ENCODE measurements at regions not wholly inside any gene's neighbourhood (a gene's known extent, or its start where the extent isn't known, plus 50 kb on each side); places are given as distances from the start of the nearest gene placed in this dataset.
"Not testable (repeated sequence)": the region's sequence is repeated elsewhere in the genome, so short reads cannot be mapped to it uniquely, and the experiment has no call there.

GRCh38 chr2:217622205-217623060, 380.4 kb downstream of the TNS1 start:
- DNase-seq, result no peak

GRCh38 chr2:217621391-217621801, 381.4 kb downstream of the TNS1 start:
- DNase-seq, result no peak

DNA sequence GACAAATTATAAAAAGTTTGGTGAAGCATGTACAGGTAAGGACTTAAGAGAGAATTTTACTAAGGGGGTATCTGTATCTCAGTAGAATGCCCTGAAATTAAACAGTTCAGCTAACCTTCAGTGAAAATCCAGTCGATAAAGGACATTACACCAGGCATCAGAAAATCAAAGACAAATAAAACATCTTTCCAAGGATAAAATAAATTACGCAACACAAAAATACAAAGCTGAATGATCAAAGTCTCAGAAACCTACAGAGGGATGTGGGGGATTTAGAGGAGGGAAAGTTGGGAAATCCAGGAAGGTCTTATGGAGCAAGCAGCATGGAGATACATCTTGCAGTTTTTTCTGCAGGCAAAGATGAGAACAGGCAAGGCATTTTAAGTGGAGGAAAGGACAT, 384.1 kb downstream of the TNS1 start:
- no peak for DNase-seq

GRCh38 chr2:217617616-217618022, 385.2 kb downstream of the TNS1 start:
- DNase-seq, result no peak

DNA sequence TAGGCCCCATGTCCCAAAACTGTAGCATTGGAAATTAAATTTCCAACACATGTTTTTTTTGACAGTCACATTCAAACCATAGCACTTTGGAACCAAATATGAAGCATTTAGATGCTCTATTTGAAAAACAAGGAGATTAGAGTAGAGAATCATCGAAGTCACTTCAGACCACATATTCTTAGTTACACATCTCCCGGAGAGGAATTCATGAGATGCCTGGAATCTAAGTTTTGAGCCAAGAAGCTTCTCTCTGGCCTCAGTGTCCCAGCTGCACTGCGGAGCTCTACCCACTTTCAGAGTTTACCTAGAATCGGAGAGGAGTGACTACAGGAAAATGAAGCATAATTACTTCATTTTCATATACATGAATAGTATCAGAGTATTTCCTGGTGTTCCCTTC, 385.9 kb downstream of the TNS1 start:
- no peak for DNase-seq

DNA sequence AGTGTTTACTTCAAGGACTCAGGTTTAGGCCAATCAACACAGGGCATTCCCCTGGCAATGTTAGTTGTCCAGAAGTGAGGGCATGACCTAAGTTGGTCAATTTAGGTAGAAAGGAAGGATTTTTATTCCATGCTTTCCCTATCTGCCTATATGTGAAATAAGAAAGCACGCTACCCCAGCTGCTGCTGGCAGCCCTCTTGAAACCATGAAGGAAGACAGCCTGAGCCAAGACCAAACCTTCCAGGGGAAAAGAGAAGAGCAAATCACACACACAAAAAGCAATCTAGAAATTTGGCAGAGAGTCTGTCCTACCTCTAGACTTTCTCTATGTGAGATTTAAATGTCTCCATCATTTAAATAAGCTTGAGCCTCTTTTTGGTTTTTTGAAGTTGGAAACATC, 387.6 kb downstream of the TNS1 start:
- no peak for DNase-seq

DNA sequence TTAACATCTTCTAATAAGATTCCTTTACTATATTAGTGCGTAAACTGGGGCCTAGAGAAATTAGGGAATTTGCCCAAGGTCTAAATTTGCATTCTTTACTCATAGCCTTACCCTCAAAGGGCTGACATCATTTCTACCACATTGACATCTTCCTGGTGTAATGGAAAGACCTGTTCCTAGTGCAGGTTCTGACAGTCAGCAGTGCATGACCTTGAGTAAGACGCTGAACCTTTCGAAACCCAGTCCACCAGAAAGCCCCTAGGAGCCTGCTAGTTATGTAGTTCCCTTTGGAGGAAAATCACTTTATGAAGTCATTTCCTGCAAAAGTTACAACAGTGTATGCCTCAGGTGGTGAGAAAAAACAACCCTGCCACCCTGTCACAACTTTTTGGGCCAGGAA, 388.3 kb downstream of the TNS1 start:
- no peak for DNase-seq

GRCh38 chr2:217614096-217614495, 388.7 kb downstream of the TNS1 start:
- no peak for DNase-seq

DNA sequence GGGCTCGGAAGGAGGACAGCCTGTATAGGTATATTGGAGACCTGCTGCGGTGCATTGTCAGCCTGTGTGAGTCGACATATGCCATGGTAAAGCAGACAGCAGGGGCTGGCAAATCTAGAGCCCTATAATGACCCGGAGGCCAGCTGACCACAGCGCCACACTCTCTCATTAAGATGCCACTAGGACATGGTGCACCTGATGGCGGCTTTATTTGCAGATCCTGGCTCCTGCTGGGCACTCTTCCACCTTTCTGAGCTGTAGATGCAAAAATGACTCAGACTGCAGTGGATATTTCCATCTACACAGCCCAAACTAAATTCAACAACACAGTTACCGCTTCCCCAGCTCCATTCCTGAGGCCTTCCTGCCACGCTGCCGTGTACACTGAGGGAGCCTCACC, 389.9 kb downstream of the TNS1 start:
- no peak for DNase-seq

DNA sequence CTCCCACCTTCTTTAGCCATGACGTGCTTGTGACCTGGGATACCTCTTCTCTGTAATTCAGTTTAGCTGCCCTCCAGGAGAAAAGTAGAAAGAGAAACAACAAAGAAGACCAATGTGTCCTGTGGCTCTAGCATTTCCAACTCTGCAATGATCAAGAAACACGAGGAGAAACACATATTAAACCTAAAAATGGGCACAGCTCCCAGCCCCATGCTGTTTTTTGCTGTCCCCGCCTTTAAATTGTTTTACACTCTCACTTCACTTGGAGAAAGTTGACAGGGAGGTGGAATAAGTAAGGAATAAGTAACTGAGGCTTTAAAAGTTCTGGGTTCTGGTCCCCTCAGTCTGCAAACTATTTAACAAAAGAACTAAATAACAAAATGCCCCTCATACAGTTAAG, 390.6 kb downstream of the TNS1 start:
- no peak for DNase-seq

GRCh38 chr2:217611626-217612127, 391.1 kb downstream of the TNS1 start:
- no peak for DNase-seq

DNA sequence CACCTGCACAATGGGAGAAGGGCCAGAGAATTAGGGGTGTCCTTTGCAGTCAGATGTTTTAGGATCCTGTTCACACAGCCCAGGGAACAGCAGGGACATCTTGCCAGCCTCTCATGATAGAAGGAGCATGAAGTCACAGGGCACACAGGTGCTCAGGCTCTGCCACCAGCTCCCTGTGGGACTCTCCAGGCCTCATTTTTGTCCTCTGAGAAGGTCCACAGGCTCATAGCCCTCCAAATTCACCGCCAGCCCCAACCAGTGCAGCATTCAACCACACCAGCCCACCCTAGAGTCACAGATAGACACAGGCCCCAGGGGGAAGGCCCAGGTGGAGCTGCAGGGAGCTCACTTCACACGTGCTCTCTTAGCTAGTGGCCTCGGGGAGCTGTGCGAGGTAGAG, 391.7 kb downstream of the TNS1 start:
- no peak for DNase-seq

GRCh38 chr2:217610401-217610814, 392.4 kb downstream of the TNS1 start:
- no peak for DNase-seq

DNA sequence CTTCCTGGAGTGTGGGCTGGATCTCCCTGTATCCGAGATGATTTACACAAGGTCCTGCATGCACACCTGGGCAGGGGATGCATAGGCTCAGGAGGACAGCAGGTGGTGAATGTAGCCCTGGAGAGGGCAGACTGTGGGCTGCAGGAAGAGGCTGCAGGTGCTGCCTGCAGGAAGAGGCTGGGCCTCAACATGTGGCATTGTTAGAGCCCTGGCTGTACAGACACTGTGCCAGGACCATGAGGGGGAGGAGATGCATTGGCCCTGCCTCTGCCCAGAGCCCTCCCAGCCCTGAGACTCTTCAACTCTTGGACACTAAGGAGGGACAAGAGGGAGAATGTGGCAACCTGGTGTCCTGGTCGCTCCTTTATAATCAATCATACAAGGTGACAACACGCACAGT, 392.8 kb downstream of the TNS1 start:
- no peak for DNase-seq

DNA sequence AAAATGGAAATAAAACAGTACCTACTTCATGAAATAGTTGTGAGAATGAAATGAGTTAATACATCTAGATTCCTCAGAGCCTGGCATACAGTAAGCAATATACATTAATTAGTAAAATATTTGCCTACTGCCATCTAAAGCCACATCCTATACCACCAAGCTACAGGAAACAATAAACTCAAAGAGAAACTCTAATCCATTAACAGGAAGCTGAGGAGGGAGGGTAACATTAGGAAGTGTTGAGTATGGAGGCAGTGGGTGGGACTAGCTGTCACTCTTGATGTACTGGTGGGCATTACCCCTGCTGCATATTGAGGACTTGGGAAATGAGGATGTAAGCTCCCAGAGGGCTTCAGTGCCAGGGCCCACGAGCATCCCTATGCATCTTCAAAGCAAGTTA, 396.5 kb downstream of the TNS1 start:
- DNase-seq, result no peak

DNA sequence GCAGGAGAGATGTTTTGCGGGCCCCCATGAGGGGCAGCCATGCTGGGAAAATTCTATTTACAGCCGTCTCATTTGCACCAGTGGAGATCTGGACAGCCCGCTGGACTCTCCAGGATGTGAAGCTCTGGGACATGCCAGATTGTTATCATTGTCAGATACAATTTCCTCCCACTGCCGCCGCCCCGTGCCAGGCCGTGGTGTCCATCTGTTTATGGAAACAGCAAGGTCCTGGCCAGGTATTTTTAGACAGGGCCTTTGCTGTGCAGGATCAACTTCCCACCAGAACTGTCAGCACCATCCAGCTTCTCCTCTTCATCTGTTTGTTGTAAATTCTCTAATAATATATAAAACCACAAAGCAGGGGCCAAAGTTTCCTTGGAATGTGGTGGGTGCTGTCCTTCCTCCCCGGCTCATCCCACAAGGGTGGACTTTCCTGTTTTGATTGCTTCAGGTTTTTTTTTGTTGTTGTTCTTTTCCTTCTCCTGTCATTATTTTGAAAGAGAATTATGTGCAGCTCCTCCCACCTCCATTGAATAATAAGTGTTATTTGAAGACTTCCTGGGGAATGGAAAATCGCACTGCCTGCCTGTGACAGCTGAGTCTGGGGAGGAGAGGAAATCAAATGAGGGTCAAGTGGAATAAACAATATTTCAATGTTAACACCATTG, 398.1 kb downstream of the TNS1 start:
- DNase-seq, result peak; percentile 4

DNA sequence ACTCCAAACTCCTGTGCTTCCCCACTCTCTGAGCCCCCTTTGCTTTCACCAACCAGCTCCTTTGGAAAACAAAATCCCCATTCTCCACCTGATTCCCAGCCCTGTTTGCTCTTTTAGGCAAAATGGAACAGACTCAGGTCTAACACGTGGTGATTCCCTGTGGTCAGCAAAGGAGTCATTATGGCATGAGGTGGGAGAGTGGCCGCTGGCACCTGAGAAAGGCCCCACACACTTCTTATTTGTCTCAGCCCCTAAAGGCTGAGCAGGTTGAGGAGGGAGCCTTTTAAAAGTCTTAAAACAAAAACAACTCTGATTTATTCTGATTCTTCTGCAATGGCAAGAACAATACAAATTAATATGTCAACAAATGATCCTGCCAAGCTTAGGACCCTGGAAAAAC, 401.2 kb downstream of the TNS1 start:
- no peak for DNase-seq

DNA sequence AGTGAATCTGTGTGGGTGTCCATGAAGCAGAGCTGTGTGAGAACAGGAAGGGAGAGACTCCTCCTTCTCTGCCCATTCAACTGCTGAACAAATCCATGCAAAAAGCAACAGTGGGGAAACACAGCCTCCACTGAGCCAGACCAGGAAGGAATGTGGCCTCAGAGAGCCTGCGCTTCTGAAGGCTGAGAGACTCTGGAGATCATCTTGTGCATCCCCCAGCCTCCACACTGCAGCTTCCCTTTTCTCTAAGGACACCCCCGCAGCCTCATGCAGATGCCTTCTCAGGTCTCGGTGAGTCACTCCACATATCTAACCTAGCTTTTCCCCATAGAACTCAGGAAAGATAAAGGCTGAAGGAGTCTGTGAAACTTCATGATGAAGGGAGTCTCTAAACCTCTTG, 402.9 kb downstream of the TNS1 start:
- DNase-seq, result no peak

- no peak for DNase-seq
These were observed 405.1 kb downstream of the TNS1 start for GRCh38 chr2:217597681-217598080.

DNA sequence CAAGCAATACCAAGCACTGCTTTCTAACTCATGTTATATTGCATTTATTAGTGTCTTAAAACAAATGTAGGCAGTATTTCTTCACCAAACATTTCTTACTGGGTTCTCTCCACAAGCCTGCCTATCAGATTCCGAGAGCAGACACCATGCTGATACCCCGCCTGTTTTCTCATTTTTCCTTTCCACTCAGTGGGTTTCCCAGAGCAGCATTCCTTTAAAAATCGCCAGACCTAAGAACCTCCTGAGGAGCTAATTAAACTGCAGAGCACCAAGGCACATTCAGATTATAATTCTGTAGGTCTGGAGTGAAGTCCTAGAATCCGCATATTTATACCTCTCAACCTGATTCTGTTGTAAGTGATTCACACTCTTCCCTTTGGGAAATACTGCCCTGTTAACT, 405.6 kb downstream of the TNS1 start:
- DNase-seq, result no peak

DNA sequence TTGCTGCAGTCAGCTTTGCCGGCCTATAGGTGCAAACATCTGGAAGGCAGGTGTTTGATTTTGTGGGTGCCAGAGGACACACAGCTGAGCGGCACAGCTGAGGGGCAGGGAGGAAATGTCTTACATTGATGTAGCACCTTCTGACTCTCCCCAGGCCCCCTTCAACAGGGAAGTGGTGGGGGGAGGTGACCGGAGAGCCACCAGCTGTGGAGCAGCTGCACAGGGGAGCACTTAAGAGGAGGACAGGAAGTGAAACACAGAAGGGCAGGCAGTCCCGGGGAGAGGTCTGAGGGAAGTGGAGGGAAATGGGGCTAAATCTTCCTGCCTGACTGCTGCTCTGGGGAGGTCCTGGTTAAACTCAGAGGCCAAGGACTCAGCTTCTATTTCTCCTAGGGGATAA, 409.1 kb downstream of the TNS1 start:
- no peak for DNase-seq

DNA sequence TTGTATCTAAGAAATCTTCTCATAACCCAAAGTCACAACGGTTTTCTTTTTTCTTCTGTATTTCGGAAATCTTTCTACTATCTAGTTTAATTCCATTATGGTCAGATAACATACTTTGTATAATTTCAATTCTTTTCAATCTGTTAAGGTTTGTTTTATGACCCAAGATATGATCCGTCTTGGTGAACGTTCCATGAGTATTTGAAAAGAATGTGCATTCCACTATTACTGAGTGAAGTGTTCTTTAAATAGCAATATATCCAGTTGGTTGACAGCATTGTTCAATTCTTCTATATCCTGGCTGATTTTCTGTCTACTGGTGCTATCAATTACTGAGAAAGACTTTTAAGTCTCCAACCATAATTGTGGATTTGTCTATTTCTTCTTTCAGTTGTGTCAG, 414.5 kb downstream of the TNS1 start:
- no peak for DNase-seq

DNA sequence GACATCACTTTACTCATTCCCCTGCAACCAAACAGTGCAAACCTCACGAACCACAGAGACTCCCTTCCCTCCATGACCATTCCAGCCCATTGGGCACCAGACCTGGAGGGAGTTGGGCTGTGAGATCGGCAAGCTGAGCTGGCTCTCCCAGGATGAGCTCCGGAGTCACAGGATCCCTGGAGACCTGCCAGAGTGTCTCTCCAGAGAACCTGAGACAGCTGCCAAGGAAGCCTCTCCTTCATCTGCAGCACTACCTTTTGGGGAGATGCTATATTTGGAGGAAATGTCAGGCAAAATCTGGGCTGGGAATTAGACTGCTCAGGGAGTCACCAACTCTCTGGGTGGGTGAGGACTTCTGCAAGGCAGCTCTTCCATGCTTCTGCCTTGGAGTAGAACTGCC, 417.4 kb downstream of the TNS1 start:
- no peak for DNase-seq

DNA sequence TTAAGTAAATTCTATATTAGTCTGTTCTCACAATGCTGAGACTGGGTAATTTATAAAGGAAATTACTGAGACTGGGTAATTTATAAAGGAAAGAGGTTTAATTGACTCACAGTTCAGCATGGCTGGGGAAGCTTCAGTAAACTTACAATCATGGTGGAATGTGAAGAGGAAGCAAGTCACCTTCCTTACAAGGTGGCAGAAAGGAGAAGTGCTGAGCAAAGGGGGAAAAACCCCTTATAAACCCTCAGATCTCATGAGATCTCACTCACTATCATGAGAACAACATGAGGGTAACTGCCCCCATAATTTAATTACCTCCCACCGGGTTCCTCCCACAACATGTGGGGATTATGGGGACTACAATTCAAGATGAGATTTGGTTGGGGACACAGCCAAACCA, 422.4 kb downstream of the TNS1 start:
- not testable (repeated sequence) for DNase-seq

DNA sequence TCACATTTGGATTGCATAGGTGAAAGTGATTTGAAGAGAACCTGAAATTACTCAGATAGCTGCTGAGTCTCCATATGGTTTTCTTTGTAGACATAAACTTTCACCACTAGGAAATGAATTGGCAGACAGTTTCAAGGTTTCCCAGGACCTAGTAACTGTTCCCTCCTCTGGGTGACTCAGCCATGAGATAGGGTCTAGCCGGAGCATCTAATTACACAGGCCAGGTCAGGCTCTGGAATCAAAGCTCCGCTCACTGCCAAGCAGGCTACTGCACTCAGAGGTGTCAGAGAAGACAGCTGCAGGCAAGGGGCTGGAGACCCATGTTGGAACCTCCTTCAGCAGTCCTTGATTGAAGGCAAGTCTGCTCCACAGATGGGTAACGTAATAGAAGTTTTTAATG, 429.2 kb downstream of the TNS1 start:
- DNase-seq, result no peak

Data from DMS 273 treated with DMSO at 0.1 percent for 48 hours (cell line).